Stimulated activated CD4-positive, alpha-beta T cell treated with anti-CD3 and anti-CD28 coated beads, Interleukin-1b, Interleukin-23, amount 100 ng/mL, for 48 hours (primary cell): ENCODE measurements at regions not wholly inside any gene's neighbourhood (a gene's known extent, or its start where the extent isn't known, plus 50 kb on each side); places are given as distances from the start of the nearest gene placed in this dataset.
"Not testable (repeated sequence)": the region's sequence is repeated elsewhere in the genome, so short reads cannot be mapped to it uniquely, and the experiment has no call there.

ENCODE experiments used
- DNase-seq: peaks from one replicate; pipeline ENCODE4 v3.0.0-alpha.2; 2020

DNA sequence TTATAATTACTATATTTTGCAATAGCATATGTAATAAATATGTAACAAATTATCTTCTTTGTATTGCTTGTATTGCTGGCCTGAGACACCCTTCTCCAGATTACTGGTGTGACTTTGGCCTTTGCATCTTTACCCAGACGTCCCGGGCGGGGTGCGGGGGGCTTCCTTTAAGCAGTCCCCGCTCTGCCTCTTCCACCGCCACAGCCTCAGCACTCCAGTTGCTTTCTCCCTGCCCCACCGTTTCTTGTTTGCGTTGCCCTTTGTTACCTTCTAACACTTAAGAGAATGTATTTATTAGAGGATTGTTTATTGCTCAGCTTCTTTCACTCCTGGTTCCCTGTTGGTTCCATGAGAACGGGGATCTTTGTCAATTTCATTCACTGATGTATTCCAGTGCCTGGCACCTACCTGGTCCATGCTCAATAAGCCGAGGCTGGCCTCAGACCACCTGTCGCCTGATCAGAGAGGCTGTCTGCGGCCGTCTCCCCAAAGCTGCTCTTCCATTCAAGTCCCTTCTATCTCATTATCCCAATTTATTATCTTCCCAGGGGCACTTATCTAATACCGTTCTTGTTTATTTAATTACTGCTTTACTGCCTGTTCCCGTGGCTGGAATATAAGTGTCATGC lies 100.5 kb upstream of the RFLNA start:
- DNase-seq, result no peak

DNA sequence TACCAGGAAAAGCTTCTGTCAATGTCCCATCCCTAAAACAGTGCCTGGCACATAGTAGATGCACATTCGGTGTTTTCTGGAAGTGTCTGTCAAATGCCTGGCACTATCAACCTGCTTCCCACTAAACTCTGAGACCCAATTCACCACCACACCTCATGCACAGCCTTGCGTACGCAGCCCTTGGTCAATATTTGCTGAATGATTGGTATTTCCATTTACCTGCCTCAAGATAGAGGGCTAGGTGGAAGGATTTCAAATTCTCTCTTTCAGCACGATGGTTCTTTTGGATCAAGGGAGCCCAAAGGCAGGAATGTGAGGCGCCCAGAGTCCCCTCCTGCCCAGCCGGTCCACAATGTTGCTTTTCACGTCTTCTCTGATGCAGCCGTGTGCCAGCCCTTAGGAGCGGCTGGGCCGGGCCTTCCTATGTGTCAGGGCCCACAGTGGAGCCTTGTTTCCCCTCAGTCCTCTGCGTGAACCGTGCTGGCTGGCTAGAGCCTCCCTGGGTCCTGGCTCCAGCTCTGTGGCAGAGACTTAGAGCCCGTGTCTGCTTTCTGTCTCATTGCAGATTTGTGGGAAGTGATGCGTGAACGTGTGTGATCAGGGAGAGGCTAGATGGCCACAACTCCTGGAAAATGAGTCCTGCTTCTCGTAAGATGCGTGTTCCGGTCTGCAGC lies 99.9 kb upstream of the RFLNA start:
- no peak for DNase-seq

DNA sequence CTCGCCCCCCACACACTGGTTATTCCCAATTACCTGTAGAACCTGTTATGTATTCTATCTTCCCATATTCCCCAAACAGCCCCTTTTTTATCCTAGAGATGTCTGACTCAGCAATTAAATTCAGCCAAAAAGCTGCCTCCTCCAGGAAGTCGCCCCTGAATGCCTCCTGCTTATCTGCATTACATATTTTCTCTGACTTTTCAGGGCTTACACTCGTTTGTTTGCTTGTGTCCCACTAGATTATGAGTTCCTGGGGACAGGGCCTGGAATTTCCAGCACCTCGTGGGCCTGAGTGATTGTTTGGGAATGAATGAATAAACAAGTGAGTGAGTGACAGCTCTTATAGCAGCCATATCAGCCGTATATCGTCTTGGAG lies 99.3 kb upstream of the RFLNA start:
- no peak for DNase-seq

DNA sequence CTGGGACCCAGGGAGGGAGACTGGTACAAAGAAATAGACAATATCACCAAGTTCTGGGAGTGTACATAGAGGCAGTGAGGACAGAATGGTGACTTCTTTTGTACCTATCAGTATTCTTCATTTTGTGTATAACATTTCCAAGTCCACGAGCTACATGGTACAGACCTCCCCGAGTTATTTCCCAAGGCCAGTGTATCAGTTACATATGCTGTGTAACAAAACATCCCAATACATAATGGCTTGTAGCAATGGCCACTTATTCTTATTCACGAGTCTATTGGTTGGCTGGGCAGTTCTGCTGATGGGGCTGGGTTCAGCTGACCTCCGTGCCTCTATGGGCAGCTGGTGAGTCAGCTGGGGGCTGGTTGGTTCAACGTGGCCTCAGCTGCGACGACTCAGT lies 98.7 kb upstream of the RFLNA start:
- DNase-seq, result no peak

DNA sequence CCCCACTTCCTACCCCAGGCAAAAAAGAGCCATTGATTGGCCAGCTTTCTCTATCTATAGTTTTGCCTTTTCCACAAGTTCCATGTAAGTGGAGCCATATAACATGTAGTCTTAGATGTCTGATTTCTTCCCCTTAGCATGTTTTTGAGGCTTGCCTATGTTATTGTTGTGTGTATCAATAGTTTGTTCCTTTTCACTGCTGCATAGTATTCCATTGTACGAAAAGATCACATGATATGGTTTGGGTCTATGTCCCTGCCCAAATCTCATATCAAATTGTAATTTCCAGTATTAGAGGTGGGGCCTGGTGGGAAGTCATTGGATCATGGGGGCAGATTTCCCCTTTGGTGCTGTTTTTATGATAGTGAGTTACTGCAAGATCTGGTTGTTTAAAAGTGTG lies 93.6 kb upstream of the RFLNA start:
- DNase-seq, result no peak

DNA sequence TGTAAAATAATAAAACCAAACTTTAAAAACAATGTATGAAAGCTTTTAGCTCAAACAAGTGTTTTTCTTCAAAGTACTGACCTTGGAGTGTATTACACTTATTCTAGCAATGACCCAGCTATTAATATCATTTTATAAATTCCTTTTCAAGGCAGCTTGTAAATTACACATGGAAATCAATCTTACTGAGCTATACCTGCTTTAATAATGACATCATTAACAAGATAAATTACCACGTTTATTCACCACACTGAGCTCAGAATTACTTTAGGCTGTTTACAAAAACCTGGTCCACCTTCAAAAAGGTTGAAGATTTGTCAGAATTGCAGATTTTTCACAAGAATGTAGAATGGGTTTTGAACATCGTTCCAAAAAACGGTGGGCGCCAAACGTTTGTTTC lies 91.7 kb upstream of the RFLNA start:
- no peak for DNase-seq

DNA sequence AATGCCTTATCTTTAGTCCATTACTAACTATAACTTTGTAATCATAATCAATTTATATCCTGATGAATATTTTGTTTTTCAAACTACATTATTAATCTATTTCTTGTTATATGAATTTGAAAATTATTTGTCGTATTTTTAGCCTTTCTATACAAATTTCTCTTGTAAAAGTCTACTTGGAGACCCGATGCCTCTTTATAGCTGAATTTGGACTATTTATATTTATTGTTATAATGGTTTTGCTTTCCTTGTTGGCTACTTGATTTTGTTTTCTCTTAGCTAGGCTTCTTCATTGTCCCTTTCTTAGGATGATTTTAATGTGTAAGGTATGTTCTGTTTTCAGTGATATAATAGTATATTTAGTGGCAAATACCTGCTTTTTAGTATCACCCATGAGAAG lies 89.5 kb upstream of the RFLNA start:
- no peak for DNase-seq

DNA sequence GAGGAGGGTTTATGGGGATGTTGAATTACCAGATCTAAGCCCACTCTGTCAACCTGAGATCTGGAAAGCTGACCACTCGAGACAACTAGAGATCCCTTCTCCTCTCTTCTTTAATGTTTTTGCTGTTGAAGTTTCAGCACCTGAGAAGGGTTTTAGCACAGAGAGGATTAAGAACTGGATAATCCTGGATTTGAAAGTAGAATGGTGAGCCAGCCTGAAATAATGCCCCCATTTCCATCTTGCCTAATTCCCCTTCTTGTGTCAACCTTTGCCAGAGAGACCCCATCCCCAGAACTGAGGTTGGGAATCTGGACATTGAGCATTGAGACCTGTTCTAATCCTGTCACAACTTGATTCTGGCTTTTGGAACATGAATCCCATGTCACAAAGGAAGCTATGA lies 87.8 kb upstream of the RFLNA start:
- no peak for DNase-seq

DNA sequence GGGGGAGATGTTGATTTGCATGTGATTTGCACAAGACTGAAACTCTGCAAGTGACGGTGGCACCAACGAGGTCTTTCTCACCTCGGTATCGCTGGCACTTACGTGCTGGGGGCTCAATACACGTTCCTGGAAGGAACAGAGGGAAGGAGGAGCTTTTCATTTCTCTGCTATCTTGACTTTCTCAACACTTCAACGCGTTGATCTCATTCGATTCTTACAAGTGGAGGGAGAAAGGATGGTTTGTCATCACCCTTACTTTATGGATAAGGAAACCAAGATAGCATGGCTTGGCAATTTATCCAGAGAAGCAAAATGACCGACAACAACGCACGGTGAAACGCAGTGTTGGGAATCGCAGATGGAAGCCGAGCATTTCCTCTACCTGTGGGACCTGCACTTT lies 87.3 kb upstream of the RFLNA start:
- no peak for DNase-seq

DNA sequence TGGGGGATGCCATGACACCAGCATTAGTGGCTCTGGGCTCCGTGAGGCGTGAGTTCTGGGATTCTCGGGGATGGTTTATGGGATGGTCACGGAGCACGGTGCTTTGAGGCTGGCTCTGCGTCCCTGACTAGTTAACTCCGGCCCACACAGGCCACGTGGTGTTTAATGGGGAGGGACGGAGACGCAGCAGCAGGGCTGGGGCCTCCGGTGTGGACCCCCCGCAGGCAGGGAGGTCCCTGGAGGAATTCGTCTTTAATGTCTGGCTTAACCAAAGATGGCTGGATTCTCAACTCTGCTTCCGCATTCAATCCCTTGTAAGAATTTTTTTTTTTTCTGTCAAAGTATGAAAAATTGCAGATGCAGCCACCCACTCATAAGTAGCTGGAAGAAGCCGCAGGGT lies 86.4 kb upstream of the RFLNA start:
- no peak for DNase-seq

DNA sequence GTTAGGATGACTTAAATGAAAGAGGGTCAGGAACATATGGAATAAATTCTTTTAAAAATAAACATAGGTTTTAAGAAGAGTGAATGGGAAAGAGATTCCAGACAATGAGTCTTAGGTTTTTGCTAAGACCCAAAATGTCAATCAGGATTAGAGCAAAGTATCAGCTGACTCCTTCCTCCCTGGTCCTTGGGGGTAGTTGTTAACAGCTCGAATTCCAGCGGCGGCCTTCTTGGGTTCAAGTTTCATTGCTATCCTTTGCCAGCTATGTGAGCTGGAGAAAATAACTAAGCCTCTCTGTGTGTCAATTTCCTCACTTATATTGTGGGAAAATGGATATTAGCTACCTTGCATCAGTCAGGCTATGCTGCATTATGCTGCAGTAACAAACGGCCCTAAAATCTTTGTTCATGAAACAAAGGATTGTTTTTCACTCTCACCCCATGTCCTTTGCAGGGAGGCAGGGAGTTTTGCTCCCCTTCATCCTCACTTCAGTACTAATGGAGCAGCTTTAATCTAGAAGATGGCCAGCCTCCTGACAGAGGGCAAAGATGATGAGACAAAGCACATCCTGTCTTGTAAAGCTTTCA lies 83.8 kb upstream of the RFLNA start:
- no peak for DNase-seq

DNA sequence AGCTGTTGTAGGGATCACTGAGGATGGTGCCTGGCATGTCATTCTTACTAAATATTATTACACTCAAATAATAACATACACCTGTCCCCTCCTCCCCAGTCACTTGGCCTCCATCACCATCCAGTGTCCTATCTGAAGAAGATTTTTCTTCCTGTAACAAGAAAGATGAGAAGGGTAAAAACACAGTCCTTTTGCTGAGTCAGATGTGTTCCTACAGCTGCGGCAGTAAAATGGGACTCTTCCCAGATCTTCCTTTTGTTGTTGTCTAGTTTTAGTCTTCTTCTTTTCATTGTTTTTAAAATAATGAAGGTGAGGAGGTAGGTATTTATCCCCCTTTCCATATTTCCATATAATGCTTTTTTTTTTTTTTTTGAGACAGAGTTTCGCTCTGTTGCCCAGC lies 83.1 kb upstream of the RFLNA start:
- no peak for DNase-seq

DNA sequence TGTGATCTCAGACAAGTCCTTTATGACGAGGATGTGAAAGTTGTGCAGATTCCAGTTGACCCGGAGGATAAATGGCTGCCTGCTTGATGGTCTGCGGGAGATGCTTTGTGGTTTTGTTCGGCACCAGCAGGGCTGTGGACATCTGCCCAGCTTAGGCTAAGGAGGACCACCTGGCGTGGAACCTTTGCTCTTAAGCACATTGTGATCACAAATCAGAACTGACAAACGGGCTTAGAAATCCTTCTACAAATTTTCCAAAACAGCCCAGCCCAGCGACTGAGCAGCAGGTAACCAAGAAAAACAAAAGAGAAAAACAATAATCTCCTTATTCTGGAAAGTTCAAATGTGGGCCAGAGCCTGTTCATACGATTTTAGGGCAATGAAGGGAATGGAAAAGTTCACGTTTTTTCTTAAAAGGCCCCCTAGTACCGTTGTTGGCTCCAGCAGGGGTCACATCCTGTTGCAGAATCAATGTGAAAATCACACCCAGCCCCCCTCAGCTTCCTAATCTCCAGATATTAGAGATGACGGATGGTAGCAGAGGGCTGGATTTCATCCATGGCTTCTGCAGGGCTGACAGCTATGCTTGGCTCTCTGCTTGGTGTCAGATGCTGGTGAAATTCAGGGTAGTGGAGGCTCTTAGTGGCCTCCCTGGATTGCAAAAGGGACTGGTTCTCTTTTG lies 81.1 kb upstream of the RFLNA start:
- DNase-seq, result no peak

DNA sequence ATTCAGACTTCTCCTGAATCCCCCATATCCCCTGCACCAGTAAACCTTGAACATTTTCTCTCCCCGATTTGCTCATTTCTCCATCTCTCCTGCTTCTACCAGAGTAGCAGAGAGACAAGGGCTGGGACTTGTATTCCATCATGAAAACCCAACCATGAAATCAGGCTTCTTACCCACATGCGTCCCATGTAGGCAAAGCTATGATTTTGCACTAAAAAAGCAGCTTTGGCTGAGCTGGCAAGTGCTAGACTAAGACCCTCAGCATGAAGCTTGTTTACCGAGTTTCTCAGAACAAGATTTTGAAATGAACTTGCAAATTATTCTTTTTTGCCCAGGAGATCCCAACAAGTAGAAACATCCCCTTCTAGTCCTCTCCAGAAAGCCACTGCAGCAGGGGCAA lies 80.3 kb upstream of the RFLNA start:
- no peak for DNase-seq

DNA sequence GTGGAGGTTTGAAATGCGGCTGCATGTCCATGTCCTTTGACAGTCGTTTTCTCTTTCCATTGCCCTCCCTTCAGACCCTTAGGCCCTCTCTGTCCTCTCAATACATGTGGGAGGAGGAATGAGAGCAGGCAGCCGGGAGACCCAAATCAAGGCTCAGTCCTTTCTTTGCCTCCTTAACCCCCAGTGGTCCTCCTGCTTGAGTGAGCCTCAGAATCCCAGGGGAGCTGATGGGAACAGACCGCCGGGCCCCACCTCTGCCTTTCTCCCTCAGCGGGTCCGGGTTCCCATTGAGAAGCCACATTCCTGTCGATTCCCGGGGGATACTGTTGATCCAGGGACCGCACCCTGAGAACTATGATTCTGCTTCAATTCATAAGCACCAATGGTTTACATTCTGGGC lies 77.9 kb upstream of the RFLNA start:
- DNase-seq, result no peak

DNA sequence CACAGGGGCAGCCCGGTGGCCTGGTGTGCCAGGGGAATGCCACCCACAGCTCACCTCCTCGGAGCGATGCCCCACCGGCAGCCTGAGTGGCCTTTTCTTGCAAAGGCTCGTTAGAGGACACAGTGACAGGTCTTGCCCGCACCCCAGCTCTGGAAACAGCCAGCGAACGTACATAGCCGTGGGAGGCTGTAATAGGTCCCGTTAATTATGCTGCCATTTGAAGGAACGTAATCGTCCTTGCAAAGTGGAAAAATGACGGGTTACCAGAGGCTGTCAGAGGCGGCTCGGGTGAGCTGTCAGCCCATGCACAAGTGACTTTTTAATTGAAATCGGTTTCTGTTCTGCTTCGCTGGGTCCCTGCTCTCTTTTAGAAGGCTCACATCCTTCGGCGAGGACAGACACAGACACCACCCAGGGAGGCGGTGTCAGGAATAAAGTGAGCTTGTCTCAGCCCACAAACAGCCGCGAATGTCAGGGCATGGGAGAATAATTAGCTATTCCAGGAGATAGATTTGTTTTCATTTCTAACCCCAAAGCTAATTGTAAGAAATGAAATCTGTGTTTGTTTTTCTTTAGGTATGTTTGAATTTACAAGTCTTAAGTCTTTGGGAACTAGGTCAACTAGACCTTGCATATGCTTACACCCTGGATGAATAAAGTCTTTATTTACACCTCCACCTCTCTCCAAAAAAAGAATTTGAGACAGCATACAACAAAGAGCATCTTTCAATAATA lies 77.2 kb upstream of the RFLNA start:
- no peak for DNase-seq

DNA sequence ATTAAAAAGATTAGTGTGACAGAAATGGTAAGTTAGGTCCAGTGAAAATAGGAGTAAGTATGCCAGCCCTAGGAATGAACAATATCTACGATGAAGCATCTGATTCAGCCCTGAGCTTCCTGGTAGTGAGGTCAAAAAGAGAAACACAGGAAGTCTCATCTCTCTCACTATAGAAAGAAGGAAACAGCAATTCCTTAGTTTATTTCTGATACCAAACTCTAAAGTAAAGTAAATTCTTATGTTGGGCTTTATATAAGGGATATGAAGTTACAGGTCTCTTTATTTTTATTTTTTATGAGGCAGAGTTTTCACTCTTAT lies 76.7 kb upstream of the RFLNA start:
- DNase-seq, result no peak

DNA sequence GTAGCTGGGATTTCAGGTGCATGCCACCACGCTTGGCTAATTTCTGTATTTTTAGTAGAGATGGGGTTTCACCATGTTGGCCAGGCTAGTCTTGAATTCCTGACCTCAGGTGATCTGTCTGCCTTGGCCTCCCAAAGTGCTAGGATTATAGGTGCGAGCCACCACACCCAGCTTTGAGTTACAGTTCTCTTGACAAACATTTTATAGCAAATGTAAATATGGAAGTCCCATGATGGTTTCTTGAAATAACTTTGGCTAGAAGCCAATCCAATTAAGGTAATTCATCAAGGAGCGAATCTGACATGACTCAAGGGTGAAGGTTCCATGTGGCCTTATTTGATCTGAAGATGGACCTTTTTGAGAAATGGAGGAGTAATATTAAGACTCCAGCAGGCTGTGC lies 76.2 kb upstream of the RFLNA start:
- DNase-seq, result not testable (repeated sequence)

DNA sequence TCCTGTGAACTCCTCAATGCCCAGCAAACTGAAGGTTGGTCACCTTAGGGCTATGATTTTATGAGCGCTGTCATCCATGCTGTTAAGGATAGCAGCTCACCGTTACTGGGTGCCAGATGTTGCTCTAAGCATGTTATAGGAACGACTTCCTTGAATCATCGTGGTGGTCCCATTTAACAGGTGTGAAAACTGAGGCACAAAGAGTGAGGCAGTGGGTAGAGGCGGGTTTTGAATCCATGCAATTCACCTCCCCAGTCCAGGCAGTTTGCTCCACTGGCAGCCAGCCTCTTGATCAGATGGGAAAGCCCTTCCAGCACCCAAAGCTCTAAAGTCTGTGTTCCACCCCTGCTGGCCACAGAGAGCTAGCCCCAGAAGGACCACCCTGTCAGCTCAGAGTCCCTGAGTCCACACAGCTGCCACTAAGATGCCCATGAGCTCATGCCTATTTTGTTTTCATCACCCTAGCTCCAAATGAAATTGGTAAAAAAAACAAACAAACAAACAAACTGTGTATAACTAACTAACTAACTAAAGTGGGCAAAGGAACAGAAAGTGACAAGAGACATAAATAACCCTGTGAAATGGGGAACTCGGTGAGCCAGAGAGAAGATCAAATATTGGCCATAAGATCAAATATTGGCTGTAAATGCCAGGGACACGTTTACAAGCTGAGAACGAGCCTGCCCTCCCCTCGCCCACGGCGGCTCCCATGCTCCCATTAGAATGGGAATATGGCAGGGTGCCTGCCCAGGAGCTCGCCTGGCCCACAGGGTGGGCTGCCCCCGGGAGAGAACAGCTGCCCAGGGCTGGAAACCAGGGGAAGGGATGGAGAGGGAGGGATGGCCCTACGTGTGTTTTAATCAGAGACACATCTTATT lies 72.3 kb upstream of the RFLNA start:
- no peak for DNase-seq

DNA sequence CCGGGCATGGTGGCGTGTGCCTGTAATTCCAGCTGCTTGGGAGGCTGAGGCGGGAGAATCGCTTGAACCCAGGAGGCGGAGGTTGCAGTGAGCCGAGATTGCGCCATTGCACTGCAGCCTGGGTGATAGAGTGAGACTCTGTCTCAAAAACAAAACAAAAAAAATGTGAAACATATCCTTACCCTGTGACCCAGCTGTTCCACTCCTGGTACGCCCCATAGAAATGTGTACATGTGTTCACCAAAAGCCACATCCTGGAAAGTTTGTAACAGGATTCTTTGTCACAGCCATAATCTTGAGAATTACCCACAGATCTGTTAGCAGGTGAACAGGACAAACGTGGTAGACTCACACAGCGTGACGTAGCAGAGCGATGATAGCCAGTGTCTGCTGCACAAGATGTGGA lies 71.2 kb upstream of the RFLNA start:
- peak; percentile 55 for DNase-seq

DNA sequence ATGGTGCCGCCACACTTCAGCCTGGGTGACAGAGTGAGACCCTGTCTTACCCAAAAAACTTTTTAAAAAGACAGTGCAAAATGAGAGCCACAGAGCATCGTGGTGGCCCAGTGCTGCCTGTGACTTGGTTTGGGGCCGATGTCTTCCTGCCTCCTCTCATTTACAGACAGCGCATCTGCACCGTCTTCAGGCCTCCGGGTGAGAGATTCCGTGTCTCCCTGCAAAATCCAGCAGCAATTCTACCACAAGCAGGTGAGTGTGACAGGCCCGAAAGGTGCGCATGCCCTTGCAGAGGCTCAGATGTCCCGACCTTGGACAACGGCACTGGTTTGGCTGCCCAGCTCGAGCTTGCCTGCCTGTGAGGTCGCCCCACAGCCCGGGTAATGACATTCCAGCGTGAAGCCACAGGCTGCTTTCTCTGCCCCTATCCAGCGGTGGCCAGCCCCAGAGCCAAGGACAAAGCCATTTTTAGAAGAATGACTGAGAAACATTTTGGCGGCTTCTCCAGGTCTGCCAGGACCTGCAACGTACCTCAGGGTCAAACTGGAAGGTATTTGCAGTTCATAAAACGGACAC lies 70.3 kb upstream of the RFLNA start:
- no peak for DNase-seq

DNA sequence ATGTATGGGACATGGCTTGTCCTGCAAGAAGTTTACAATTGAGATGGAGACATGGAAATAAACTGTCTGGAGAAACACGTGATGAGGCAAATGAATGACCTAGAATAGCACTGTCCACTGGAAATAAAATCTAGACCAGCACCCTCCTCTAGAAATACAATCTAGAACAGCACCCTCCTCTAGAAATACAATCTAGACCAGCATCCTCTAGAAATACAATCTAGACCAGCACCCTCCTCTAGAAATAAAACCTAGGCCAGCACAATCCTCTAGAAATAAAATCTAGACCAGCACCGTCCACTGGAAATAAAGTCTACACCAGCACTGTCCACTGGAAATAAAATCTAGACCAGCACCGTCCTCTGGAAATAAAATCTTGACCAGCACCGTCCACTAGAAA lies 69.2 kb upstream of the RFLNA start:
- DNase-seq, result no peak
